Ishikawa (cell line): ENCODE measurements at regions not wholly inside any gene's neighbourhood (a gene's known extent, or its start where the extent isn't known, plus 50 kb on each side); places are given as distances from the start of the nearest gene placed in this dataset.

ENCODE experiments used
- CEBPB ChIP-seq: IDR thresholded peaks from 2 replicates; pipeline ENCODE4 v1.6.1; 2012
- CREB1 ChIP-seq: IDR thresholded peaks from 2 replicates; pipeline ENCODE4 v1.6.1; 2012; ENCODE audit warnings: low read depth
- EGR1 ChIP-seq: IDR thresholded peaks from 2 replicates; pipeline ENCODE4 v1.6.1; 2012
- EP300 ChIP-seq: IDR thresholded peaks from 2 replicates; pipeline ENCODE4 v1.6.1; 2012; ENCODE audit warnings: borderline replicate concordance
- FOXM1 ChIP-seq: IDR thresholded peaks from 2 replicates; pipeline ENCODE4 v1.6.1; 2012; ENCODE audit warnings: low read depth, borderline replicate concordance
- NFIC ChIP-seq: IDR thresholded peaks from 2 replicates; pipeline ENCODE4 v1.6.1; 2012
- RAD21 ChIP-seq: IDR thresholded peaks from 2 replicates; pipeline ENCODE4 v1.6.1; 2012; ENCODE audit warnings: low read depth
- TAF1 ChIP-seq: IDR thresholded peaks from 2 replicates; pipeline ENCODE4 v1.6.1; 2012; ENCODE audit warnings: low read depth, mild to moderate bottlenecking
- TCF12 ChIP-seq: IDR thresholded peaks from 2 replicates; pipeline ENCODE4 v1.6.1; 2012; ENCODE audit warnings: low read depth
- TEAD4 ChIP-seq: IDR thresholded peaks from 2 replicates; pipeline ENCODE4 v1.6.1; 2012
- YY1 ChIP-seq: IDR thresholded peaks from 2 replicates; pipeline ENCODE4 v1.6.1; 2012; ENCODE audit warnings: low read depth
- ZBTB7A ChIP-seq: IDR thresholded peaks from 2 replicates; pipeline ENCODE4 v1.6.1; 2012; ENCODE audit warnings: low read depth
- TF ChIP-seq, protein P1 (sequence below): IDR thresholded peaks from 2 replicates; pipeline ENCODE4 v1.6.1; 2012; ENCODE audit warnings: low read depth, mild to moderate bottlenecking
- TF ChIP-seq, protein P2 (sequence below): IDR thresholded peaks from 2 replicates; pipeline ENCODE4 v1.6.1; 2012
- TF ChIP-seq, protein P3 (sequence below): IDR thresholded peaks from 2 replicates; pipeline ENCODE4 v1.6.1; 2012

DNA sequence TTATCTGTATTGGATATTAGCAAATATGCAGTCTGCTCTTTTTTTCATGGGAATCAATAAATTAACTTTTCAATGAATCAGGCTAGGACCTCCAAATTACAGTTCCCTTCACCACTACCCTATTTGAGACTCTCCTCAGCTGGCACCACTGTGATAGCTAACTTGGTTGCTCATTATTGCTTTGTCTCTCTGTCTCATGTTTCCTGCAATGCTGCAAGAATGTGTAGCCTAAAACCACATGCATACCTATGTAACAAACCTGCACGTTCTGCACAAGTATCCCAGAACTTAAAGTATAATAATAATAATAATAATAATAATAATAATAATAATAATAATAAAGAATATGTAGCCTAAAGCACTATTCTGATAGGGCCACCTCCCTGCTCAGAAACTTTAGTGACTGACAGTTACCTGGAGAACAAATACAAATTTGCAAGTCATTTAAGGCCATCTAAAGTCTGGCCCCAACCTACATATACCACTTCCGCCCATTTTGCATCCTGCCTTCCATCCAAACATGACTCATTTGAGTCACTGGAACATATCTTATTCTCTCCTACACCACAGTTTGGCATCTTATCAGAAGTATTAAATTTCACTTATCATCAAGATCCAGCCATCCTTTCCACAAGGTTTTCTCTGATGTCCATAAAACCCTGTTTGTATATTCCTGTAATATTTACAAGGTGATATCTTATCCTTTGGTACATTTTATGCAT, 215.1 kb downstream of the LRRK2 start:
- TF ChIP-seq NFIC (no peak), YY1 (no peak), EGR1 (no peak), FOXM1 (no peak), EP300 (no peak), TAF1 (no peak)
- TF ChIP-seq, protein P1, sequence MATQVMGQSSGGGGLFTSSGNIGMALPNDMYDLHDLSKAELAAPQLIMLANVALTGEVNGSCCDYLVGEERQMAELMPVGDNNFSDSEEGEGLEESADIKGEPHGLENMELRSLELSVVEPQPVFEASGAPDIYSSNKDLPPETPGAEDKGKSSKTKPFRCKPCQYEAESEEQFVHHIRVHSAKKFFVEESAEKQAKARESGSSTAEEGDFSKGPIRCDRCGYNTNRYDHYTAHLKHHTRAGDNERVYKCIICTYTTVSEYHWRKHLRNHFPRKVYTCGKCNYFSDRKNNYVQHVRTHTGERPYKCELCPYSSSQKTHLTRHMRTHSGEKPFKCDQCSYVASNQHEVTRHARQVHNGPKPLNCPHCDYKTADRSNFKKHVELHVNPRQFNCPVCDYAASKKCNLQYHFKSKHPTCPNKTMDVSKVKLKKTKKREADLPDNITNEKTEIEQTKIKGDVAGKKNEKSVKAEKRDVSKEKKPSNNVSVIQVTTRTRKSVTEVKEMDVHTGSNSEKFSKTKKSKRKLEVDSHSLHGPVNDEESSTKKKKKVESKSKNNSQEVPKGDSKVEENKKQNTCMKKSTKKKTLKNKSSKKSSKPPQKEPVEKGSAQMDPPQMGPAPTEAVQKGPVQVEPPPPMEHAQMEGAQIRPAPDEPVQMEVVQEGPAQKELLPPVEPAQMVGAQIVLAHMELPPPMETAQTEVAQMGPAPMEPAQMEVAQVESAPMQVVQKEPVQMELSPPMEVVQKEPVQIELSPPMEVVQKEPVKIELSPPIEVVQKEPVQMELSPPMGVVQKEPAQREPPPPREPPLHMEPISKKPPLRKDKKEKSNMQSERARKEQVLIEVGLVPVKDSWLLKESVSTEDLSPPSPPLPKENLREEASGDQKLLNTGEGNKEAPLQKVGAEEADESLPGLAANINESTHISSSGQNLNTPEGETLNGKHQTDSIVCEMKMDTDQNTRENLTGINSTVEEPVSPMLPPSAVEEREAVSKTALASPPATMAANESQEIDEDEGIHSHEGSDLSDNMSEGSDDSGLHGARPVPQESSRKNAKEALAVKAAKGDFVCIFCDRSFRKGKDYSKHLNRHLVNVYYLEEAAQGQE, result no peak
- TF ChIP-seq, protein P2, sequence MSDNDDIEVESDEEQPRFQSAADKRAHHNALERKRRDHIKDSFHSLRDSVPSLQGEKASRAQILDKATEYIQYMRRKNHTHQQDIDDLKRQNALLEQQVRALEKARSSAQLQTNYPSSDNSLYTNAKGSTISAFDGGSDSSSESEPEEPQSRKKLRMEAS, result no peak

DNA sequence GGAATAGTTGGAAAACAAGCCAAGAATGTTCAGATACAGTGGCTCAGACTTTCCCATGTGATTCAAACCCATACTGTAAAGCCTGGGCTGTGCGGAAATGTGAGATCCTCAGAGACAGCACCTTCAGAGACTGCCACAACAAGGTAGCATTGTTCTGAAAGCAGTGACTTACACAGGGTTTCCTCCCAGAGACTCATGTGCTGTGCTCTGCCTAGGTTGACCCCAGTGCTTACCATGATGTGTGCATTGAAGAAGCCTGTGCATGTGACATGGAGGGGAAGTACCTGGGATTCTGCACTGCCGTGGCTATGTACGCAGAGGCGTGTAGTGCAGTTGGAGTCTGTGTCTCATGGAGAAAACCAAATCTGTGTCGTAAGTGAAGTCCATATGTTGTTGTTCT, 219.4 kb downstream of the LRRK2 start:
- TF ChIP-seq, protein P3, sequence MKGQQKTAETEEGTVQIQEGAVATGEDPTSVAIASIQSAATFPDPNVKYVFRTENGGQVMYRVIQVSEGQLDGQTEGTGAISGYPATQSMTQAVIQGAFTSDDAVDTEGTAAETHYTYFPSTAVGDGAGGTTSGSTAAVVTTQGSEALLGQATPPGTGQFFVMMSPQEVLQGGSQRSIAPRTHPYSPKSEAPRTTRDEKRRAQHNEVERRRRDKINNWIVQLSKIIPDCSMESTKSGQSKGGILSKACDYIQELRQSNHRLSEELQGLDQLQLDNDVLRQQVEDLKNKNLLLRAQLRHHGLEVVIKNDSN, result no peak
- TF ChIP-seq CREB1 (no peak), FOXM1 (no peak), EP300 (no peak), TCF12 (no peak), ZBTB7A (no peak), RAD21 (no peak), CEBPB (no peak), TEAD4 (no peak), EGR1 (no peak), NFIC (no peak), YY1 (no peak), TAF1 (no peak)
- TF ChIP-seq, protein P1, result no peak
- TF ChIP-seq, protein P2, result no peak

DNA sequence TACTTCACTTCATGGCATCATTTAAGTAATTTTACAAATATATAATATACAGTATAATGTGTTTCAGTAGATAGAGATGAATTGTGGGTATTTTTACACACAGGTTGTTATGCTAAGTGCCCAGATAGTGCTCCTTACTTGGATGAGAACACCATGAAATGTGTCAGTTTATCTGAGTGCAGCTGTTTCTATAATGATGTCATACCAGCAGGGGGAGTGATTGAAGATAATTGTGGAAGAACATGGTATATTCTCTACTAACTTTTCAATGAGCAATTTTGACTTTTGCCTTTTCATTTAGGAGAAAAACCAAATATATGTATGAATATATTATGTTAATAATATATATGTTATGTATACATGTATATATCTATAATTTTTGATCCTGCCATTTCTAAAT, 221.6 kb downstream of the LRRK2 start:
- peak; percentile 34; the same call in 1 of the 2 replicates for TF ChIP-seq RAD21
- no peak for TF ChIP-seq EGR1

DNA sequence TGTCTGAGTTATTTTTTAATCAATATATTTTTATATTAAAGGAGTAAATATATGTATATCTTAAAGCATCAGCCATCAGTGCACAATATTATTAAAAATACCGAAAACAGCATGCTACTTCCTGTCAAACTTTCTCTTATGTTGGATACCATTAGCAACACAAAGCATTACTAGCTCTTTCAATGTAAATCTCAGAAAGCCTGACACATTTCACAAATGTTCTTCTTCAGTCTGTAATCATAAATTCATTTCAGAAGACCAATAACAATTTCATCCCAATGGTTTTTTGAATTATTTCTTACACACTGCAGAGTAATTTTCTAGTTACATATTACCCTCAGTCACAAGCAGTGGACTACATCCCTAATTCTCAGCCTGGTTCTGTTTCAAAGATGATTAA, 226.9 kb downstream of the LRRK2 start:
- TF ChIP-seq CREB1 (no peak), CEBPB (no peak), NFIC (no peak)

DNA sequence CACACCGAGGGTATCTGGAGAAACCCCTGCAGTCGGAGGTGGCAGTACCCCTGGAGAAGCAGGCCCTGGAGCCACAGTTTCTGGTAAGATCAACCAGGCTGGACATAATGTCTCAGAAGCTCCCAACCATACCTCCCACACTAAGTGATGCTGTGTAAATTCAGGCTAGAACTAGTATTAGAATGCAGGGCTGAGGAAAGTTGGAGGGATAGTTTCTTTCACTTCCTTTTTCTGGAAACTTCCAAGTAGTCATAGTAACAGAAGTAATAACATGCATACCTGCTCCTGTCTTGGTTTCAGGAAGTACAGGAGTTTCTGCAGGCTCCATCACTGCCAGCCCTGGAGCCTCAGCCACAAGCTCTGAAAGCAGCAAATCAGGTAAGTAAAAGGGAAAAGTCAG, 228.1 kb upstream of the CNTN1 start:
- TF ChIP-seq TAF1, result no peak

DNA sequence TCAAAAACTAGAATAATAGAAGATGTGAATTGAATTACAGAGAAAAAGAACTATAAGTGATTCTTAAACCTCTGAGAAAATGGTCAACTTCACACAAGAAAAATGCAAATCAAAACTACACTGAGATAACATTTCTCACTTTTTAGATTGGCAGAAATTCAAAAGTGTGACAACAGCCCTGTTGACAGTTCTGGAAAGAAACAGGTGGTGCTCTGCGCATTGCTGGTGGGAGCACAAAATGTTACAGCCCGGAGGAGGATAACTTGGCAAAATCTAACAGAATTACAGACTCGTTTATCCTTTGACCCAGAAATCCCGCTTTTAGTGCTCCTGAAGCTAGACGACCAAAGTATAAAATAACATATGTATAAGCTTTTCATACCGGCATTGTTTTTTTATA, 222.5 kb upstream of the CNTN1 start:
- TF ChIP-seq NFIC, result no peak
- TF ChIP-seq EP300, result no peak
- TF ChIP-seq TCF12, result no peak
- TF ChIP-seq, protein P3, result no peak
- no peak for TF ChIP-seq EGR1
- no peak for TF ChIP-seq YY1
- TF ChIP-seq FOXM1, result no peak
- TF ChIP-seq, protein P1, result no peak
- no peak for TF ChIP-seq ZBTB7A
- TF ChIP-seq CREB1, result no peak
- no peak for TF ChIP-seq CEBPB
- TF ChIP-seq TEAD4, result no peak
- no peak for TF ChIP-seq RAD21
- TF ChIP-seq, protein P2, result no peak
- TF ChIP-seq TAF1, result no peak
